IMR-90 (cell line): ENCODE measurements at regions not wholly inside any gene's neighbourhood (a gene's known extent, or its start where the extent isn't known, plus 50 kb on each side); places are given as distances from the start of the nearest gene placed in this dataset.
"Not testable (repeated sequence)": the region's sequence is repeated elsewhere in the genome, so short reads cannot be mapped to it uniquely, and the experiment has no call there.

Experiments used
- ATAC-seq: fragments of 200-7000 bp; cut with Tn5 transposase; 2 replicates; pipeline ENCODE4 v1.9.1; 2020; ENCODE audit warnings: low read depth, mild to moderate bottlenecking, moderate library complexity
- BruUV-seq: library from RNA; stranded (reverse); fragments of 400-500 nt; replicated peaks from 2 replicates; lab custom pipeline; 2021; lab: Mats Ljungman, UMichigan
- CTCF ChIA-PET: fragments of 300-600 bp; formaldehyde crosslinking; extraction: SDS; loops from one replicate; lab custom pipeline; 2021; ENCODE audit warnings: antibody characterized with exemption; lab: Yijun Ruan, JAX
- POLR2A ChIA-PET: fragments of 300-600 bp; sonication (Branson Sonifier 250); formaldehyde crosslinking; loops from one replicate; lab custom pipeline; 2022; ENCODE audit warnings: antibody characterized with exemption; ENCODE audit not compliant: unreplicated experiment; lab: Charles Lee
- DNase-seq: peaks from one replicate; pipeline ENCODE4 v3.0.0; 2013
- H2AFZ ChIP-seq: replicated peaks from 2 replicates; pipeline ENCODE3; 2013; ENCODE audit warnings: low read length, mild to moderate bottlenecking; ENCODE audit not compliant: poor library complexity
- H2AK5ac ChIP-seq: 2 replicates; pipeline ENCODE4 v1.6.1; 2013; ENCODE audit warnings: low read depth, low read length, inconsistent platforms
- H2AK9ac ChIP-seq: replicated peaks from 2 replicates; pipeline ENCODE3; 2013; ENCODE audit warnings: mild to moderate bottlenecking, low read depth, low read length, moderate library complexity; ENCODE audit not compliant: poor library complexity
- H2BK120ac ChIP-seq: 2 replicates; pipeline ENCODE4 v1.6.1; 2013; ENCODE audit warnings: low read depth, low read length, inconsistent platforms
- H2BK15ac ChIP-seq: 3 replicates; pipeline ENCODE4 v1.6.1; 2013; ENCODE audit warnings: low read depth, low read length, inconsistent platforms
- H2BK20ac ChIP-seq: 2 replicates; pipeline ENCODE4 v1.6.1; 2013; ENCODE audit warnings: low read depth, mild to moderate bottlenecking, inconsistent platforms, low read length, moderate library complexity
- H2BK5ac ChIP-seq: 2 replicates; pipeline ENCODE4 v1.6.1; 2013; ENCODE audit warnings: mild to moderate bottlenecking, low read depth, low read length, inconsistent platforms; ENCODE audit not compliant: poor library complexity, severe bottlenecking
- H3K14ac ChIP-seq: replicated peaks from 2 replicates; pipeline ENCODE4 v1.6.1; 2013; ENCODE audit warnings: low read depth, low read length, inconsistent platforms
- H3K18ac ChIP-seq: 2 replicates; pipeline ENCODE4 v1.6.1; 2013; ENCODE audit warnings: low read depth, low read length, control low read depth
- H3K23ac ChIP-seq: 2 replicates; pipeline ENCODE4 v1.6.1; 2013; ENCODE audit warnings: low read depth, low read length, inconsistent platforms
- H3K27ac ChIP-seq: 2 replicates; pipeline ENCODE4 v1.5.1; 2013; ENCODE audit warnings: mild to moderate bottlenecking, control low read depth, low read length; ENCODE audit not compliant: insufficient read depth
- H3K27me3 ChIP-seq: 2 replicates; pipeline ENCODE4 v1.6.1; 2013; ENCODE audit warnings: low read length; ENCODE audit not compliant: control insufficient read depth, insufficient read depth
- H3K36me3 ChIP-seq: 2 replicates; pipeline ENCODE4 v1.6.1; 2013; ENCODE audit warnings: low read length, mixed read lengths; ENCODE audit not compliant: control insufficient read depth, insufficient read depth
- H3K4ac ChIP-seq: 2 replicates; pipeline ENCODE4 v1.6.1; 2013; ENCODE audit warnings: low read depth, low read length, inconsistent platforms
- H3K4me1 ChIP-seq: 2 replicates; pipeline ENCODE4 v1.6.1; 2013; ENCODE audit warnings: low read length, mixed read lengths; ENCODE audit not compliant: control insufficient read depth, insufficient read depth
- H3K4me2 ChIP-seq: 2 replicates; pipeline ENCODE4 v1.6.1; 2013; ENCODE audit warnings: low read depth, mild to moderate bottlenecking, control low read depth, low read length, moderate library complexity
- H3K4me3 ChIP-seq: 2 replicates; pipeline ENCODE4 v1.5.1; 2013; ENCODE audit warnings: low read depth, mild to moderate bottlenecking, control low read depth, low read length, moderate library complexity; ENCODE audit not compliant: insufficient read depth
- H3K56ac ChIP-seq: 2 replicates; pipeline ENCODE4 v1.6.1; 2013; ENCODE audit warnings: low read length, inconsistent platforms; ENCODE audit not compliant: insufficient read depth; ENCODE audit errors: extremely low read depth
- H3K79me1 ChIP-seq, 2 experiments: 2 replicates each; pipeline ENCODE4 v1.6.1; 2013; ENCODE audit warnings: low read length in 2 of 2, inconsistent platforms in 1 of 2, low read depth in 1 of 2
- H3K9ac ChIP-seq: 2 replicates; pipeline ENCODE4 v1.6.1; 2013; ENCODE audit warnings: low read depth, low read length, control low read depth
- H3K9me1 ChIP-seq: 2 replicates; pipeline ENCODE4 v1.6.1; 2013; ENCODE audit warnings: low read length, inconsistent platforms; ENCODE audit not compliant: insufficient read depth
- H3K9me3 ChIP-seq: 2 replicates; pipeline ENCODE4 v1.6.1; 2013; ENCODE audit warnings: low read length; ENCODE audit not compliant: control insufficient read depth, insufficient read depth
- H4K20me1 ChIP-seq: 2 replicates; pipeline ENCODE4 v1.6.1; 2013; ENCODE audit warnings: low read length, inconsistent platforms; ENCODE audit not compliant: insufficient read depth
- H4K5ac ChIP-seq: 2 replicates; pipeline ENCODE4 v1.6.1; 2013; ENCODE audit warnings: mild to moderate bottlenecking, low read depth, low read length, control low read depth
- H4K8ac ChIP-seq, 2 experiments: 2 replicates each; pipeline ENCODE4 v1.6.1; 2013; ENCODE audit warnings: low read depth in 2 of 2, low read length in 2 of 2, control low read depth in 1 of 2, inconsistent platforms in 1 of 2
- H4K91ac ChIP-seq: 2 replicates; pipeline ENCODE4 v1.6.1; 2013; ENCODE audit warnings: low read depth, low read length, inconsistent platforms; ENCODE audit not compliant: insufficient read depth
- dilution Hi-C: fragments of 300-500 bp; cut with HindIII; formaldehyde crosslinking; loops from one replicate; pipeline ENCODE4 v1.14.3; 2018; ENCODE audit warnings: low sequenced_read_pairs; ENCODE audit not compliant: unreplicated experiment
- in situ Hi-C: fragments of 300-500 bp; cut with MboI; formaldehyde crosslinking; loops from 3 replicates; pipeline ENCODE4 v1.14.3; 2019; ENCODE audit warnings: low sequenced_read_pairs, inconsistent platforms, mixed read lengths
- intact Hi-C: fragments of 100-400 bp; cut with micrococcal nuclease; formaldehyde crosslinking; loops from 2 replicates; pipeline ENCODE4 v1.10.0; 2022

GRCh38 chr16:64662312-64662711 lies 459.6 kb downstream of the CDH11 start:
- H3K56ac ChIP-seq, H3K9ac ChIP-seq, H3K4ac ChIP-seq, H4K20me1 ChIP-seq, H4K91ac ChIP-seq, H2AK9ac ChIP-seq, H2AFZ ChIP-seq, H2AK5ac ChIP-seq, in situ Hi-C loops, H3K9me3 ChIP-seq, H2BK15ac ChIP-seq, H3K23ac ChIP-seq, H3K79me1 ChIP-seq, DNase-seq, H2BK5ac ChIP-seq, H3K4me3 ChIP-seq, H4K5ac ChIP-seq, dilution Hi-C loops, CTCF ChIA-PET, H3K14ac ChIP-seq, BruUV-seq, POLR2A ChIA-PET, H2BK20ac ChIP-seq, H3K4me1 ChIP-seq, H3K18ac ChIP-seq, ATAC-seq, H2BK120ac ChIP-seq, H3K36me3 ChIP-seq, H3K27me3 ChIP-seq, H3K27ac ChIP-seq, intact Hi-C loops, H3K9me1 ChIP-seq, H4K8ac ChIP-seq, H3K4me2 ChIP-seq: not testable (repeated sequence)
